ENCODE measurements at regions not wholly inside any gene's neighbourhood (a gene's known extent, or its start where the extent isn't known, plus 50 kb on each side); places are given as distances from the start of the nearest gene placed in this dataset.

DNA sequence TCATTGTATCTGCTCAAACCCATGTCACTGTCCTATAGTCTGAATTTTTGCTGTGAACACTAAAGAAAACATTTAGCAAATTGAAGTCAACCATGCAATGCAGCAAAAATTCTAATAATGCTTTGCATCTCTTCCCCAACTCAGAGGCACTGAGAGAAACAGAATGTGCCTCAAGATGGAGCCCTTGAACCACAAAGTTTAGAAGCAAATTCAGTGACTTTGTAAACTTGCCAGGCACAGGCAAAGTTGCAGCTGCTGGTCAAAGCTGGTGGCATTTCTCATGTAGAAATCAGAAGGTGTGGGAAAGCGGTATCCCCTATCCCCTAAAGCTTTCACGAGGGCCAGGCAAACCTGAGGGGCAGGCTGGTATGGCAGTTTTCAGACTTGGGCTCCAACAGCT lies 121.7 kb upstream of the DIPK2B start:
- peak; percentile 46 for DNase-seq (ENCODE audit: low read depth)
- no peak for TF ChIP-seq MAX (IDR thresholded peaks at IDR 0.05; ENCODE audit: low read depth, low read length)
- no peak for TF ChIP-seq CTCF (IDR thresholded peaks at IDR 0.05; ENCODE audit: low read depth, low read length)
- no peak for TF ChIP-seq MYC (IDR thresholded peaks at IDR 0.05; ENCODE audit: low read depth, low read length)
- TF ChIP-seq POLR2A (IDR thresholded peaks at IDR 0.05; ENCODE audit: extremely low read depth, insufficient read length), result no peak
- no peak overlapping the region for H3K4me3 ChIP-seq (ENCODE audit: low read depth, low read length)

DNA sequence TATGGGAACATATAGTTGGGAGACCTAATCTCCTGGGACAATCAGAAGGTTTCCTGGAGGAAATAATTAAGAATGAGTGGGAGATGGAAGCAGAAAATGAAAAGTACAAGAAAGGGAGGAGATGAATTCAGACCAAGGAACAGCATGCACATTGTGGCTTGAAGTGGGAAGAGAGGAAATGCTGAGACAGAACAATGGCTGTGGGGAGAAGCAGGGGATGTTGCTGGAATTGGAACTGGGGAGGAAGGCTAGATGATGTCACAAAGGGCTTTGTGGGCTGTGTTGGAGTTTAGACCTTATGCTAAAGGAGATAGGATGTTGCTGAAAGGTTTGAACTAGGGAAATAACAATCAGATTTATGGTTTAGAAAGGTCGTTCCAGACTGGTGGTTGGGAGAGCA lies 119.5 kb upstream of the DIPK2B start:
- DNase-seq (ENCODE audit: low read depth), result no peak
- H3K4me3 ChIP-seq (ENCODE audit: low read depth, low read length), result no peak overlapping the region
- TF ChIP-seq MAX (IDR thresholded peaks at IDR 0.05; ENCODE audit: low read depth, low read length) (no peak), CTCF (IDR thresholded peaks at IDR 0.05; ENCODE audit: low read depth, low read length) (no peak), MYC (IDR thresholded peaks at IDR 0.05; ENCODE audit: low read depth, low read length) (no peak), POLR2A (IDR thresholded peaks at IDR 0.05; ENCODE audit: extremely low read depth, insufficient read length) (no peak)

GRCh38 chrX:45309801-45310200 lies 109.1 kb upstream of the DIPK2B start:
- no peak for DNase-seq (ENCODE audit: low read depth)
- TF ChIP-seq MYC (IDR thresholded peaks at IDR 0.05; ENCODE audit: low read depth, low read length), result no peak
- TF ChIP-seq POLR2A (IDR thresholded peaks at IDR 0.05; ENCODE audit: extremely low read depth, insufficient read length), result no peak
- TF ChIP-seq MAX (IDR thresholded peaks at IDR 0.05; ENCODE audit: low read depth, low read length), result no peak
- no peak for TF ChIP-seq CTCF (IDR thresholded peaks at IDR 0.05; ENCODE audit: low read depth, low read length)
- no peak overlapping the region for H3K4me3 ChIP-seq (ENCODE audit: low read depth, low read length)

GRCh38 chrX:45309096-45309495 lies 108.4 kb upstream of the DIPK2B start:
- DNase-seq (ENCODE audit: low read depth), result no peak
- TF ChIP-seq MYC (IDR thresholded peaks at IDR 0.05; ENCODE audit: low read depth, low read length) (no peak), POLR2A (IDR thresholded peaks at IDR 0.05; ENCODE audit: extremely low read depth, insufficient read length) (no peak), CTCF (IDR thresholded peaks at IDR 0.05; ENCODE audit: low read depth, low read length) (no peak), MAX (IDR thresholded peaks at IDR 0.05; ENCODE audit: low read depth, low read length) (no peak)
- H3K4me3 ChIP-seq (ENCODE audit: low read depth, low read length), result no peak overlapping the region

DNA sequence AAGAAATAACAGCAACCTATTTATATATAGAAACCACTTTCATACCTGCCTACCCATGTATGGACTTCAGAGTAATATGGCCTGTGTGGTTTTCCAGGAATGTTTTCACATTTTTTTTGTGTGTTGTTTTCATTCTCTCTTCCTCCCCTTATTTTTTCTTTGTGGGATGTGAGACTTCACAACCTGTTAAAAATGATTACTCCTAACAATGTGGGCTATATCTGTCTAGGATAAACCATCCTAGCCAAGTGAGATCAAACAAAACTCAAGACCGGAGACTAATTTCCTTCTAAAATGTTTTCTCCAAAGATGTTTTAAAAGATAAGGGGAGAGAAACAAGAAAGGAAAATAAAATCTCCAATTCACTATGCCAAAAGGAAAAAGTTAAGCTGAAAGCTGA lies 106.1 kb upstream of the DIPK2B start:
- no peak overlapping the region for H3K4me3 ChIP-seq (ENCODE audit: low read depth, low read length)
- no peak for DNase-seq (ENCODE audit: low read depth)
- TF ChIP-seq CTCF (IDR thresholded peaks at IDR 0.05; ENCODE audit: low read depth, low read length) (no peak), MAX (IDR thresholded peaks at IDR 0.05; ENCODE audit: low read depth, low read length) (no peak), POLR2A (IDR thresholded peaks at IDR 0.05; ENCODE audit: extremely low read depth, insufficient read length) (no peak), MYC (IDR thresholded peaks at IDR 0.05; ENCODE audit: low read depth, low read length) (no peak)

DNA sequence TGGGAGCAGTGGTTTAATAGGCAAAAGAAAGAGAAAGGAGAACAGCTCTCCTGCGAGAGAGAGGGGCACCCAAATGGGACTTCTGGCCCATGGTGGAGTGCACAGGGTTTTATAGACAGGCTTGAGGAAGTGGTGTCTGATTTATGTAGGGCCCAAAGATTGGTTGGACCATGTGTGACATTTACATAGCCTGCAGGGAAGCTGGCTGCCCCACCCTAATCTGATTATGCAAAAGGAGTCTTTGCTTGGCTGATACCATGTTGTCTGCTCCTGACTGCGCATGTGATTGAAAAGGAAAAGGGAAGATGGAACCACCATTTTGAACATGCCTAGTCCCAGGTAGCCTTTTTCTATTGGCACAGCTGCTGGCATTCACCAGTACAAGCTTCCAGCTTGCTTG lies 100.0 kb upstream of the DIPK2B start:
- no peak overlapping the region for H3K4me3 ChIP-seq (ENCODE audit: low read depth, low read length)
- DNase-seq (ENCODE audit: low read depth), result no peak

More for the DNA sequence above, 100.0 kb upstream of the DIPK2B start:
- no peak for TF ChIP-seq POLR2A (IDR thresholded peaks at IDR 0.05; ENCODE audit: extremely low read depth, insufficient read length)
- TF ChIP-seq MAX (IDR thresholded peaks at IDR 0.05; ENCODE audit: low read depth, low read length), result no peak
- TF ChIP-seq MYC (IDR thresholded peaks at IDR 0.05; ENCODE audit: low read depth, low read length), result no peak
- TF ChIP-seq CTCF (IDR thresholded peaks at IDR 0.05; ENCODE audit: low read depth, low read length), result no peak

Measured in NB4 (cell line).